ENCODE measurements at regions not wholly inside any gene's neighbourhood (a gene's known extent, or its start where the extent isn't known, plus 50 kb on each side); places are given as distances from the start of the nearest gene placed in this dataset.

GRCh38 chr10:3868271-3868664, 83.3 kb upstream of the KLF6 start:
- TF ChIP-seq, protein P1, sequence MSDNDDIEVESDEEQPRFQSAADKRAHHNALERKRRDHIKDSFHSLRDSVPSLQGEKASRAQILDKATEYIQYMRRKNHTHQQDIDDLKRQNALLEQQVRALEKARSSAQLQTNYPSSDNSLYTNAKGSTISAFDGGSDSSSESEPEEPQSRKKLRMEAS (IDR thresholded peaks at IDR 0.05): no peak
- TF ChIP-seq, protein P2, sequence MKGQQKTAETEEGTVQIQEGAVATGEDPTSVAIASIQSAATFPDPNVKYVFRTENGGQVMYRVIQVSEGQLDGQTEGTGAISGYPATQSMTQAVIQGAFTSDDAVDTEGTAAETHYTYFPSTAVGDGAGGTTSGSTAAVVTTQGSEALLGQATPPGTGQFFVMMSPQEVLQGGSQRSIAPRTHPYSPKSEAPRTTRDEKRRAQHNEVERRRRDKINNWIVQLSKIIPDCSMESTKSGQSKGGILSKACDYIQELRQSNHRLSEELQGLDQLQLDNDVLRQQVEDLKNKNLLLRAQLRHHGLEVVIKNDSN (IDR thresholded peaks at IDR 0.05): no peak
- TF ChIP-seq CEBPB (IDR thresholded peaks at IDR 0.05) (no peak), RAD21 (IDR thresholded peaks at IDR 0.05; ENCODE audit: low read depth) (no peak), NFIC (IDR thresholded peaks at IDR 0.05) (no peak), REST (IDR thresholded peaks at IDR 0.05; ENCODE audit: low read depth) (no peak), EP300 (IDR thresholded peaks at IDR 0.05; ENCODE audit: borderline replicate concordance) (no peak), TAF1 (IDR thresholded peaks at IDR 0.05; ENCODE audit: low read depth) (no peak), FOXM1 (IDR thresholded peaks at IDR 0.05; ENCODE audit: borderline replicate concordance, low read depth) (no peak)

Measured in Ishikawa (cell line).